ENCODE measurements at regions not wholly inside any gene's neighbourhood (a gene's known extent, or its start where the extent isn't known, plus 50 kb on each side); places are given as distances from the start of the nearest gene placed in this dataset.

GRCh38 chr6:18674346-18674745, 287.2 kb downstream of the RNF144B start:
- no peak for DNase-seq
- H3K27me3 Mint-ChIP-seq = no peaks in the 10 kb centered on the region
- no peaks in the 10 kb centered on the region for H3K36me3 Mint-ChIP-seq
- no peak overlapping the region for H3K27ac Mint-ChIP-seq
- H3K4me3 Mint-ChIP-seq = no peak overlapping the region
- no peaks in the 10 kb centered on the region for H3K4me1 Mint-ChIP-seq
- H3K9me3 Mint-ChIP-seq = no peaks in the 10 kb centered on the region

- no peaks in the 10 kb centered on the region for H3K9me3 Mint-ChIP-seq
- no peaks in the 10 kb centered on the region for H3K36me3 Mint-ChIP-seq
- no peaks in the 10 kb centered on the region for H3K4me1 Mint-ChIP-seq
- H3K27me3 Mint-ChIP-seq = no peaks in the 10 kb centered on the region
- no peak overlapping the region for H3K4me3 Mint-ChIP-seq
- DNase-seq = no peak
- H3K27ac Mint-ChIP-seq = no peak overlapping the region
Observed at GRCh38 chr6:18675881-18676280, 288.7 kb downstream of the RNF144B start.

- no peaks in the 10 kb centered on the region for H3K36me3 Mint-ChIP-seq
- H3K27ac Mint-ChIP-seq = no peak overlapping the region
- no peak overlapping the region for H3K4me3 Mint-ChIP-seq
- H3K4me1 Mint-ChIP-seq = no peaks in the 10 kb centered on the region
- DNase-seq = no peak
- H3K9me3 Mint-ChIP-seq = no peaks in the 10 kb centered on the region
- H3K27me3 Mint-ChIP-seq = no peaks in the 10 kb centered on the region
Observed at GRCh38 chr6:18676548-18676947, 289.4 kb downstream of the RNF144B start.

- Mint-ChIP-seq H3K27me3 (no peaks in the 10 kb centered on the region), H3K9me3 (no peaks in the 10 kb centered on the region), H3K27ac (no peak overlapping the region), H3K4me1 (no peaks in the 10 kb centered on the region), H3K36me3 (no peaks in the 10 kb centered on the region), H3K4me3 (no peak overlapping the region)
- no peak for DNase-seq
Observed at GRCh38 chr6:18680842-18681241, 293.7 kb downstream of the RNF144B start.

- Mint-ChIP-seq H3K27ac (no peak overlapping the region), H3K4me1 (no peaks in the 10 kb centered on the region), H3K4me3 (no peak overlapping the region), H3K36me3 (no peaks in the 10 kb centered on the region), H3K27me3 (no peaks in the 10 kb centered on the region), H3K9me3 (no peaks in the 10 kb centered on the region)
- no peak for DNase-seq
Observed at GRCh38 chr6:18681832-18682503, 294.8 kb downstream of the RNF144B start.

- no peak for DNase-seq
- no peaks in the 10 kb centered on the region for H3K9me3 Mint-ChIP-seq
- H3K36me3 Mint-ChIP-seq = no peaks in the 10 kb centered on the region
- no peak overlapping the region for H3K4me3 Mint-ChIP-seq
- H3K27ac Mint-ChIP-seq = no peak overlapping the region
- H3K27me3 Mint-ChIP-seq = peaks cover 3% of the 10 kb centered on the region
- H3K4me1 Mint-ChIP-seq = no peaks in the 10 kb centered on the region
Observed at GRCh38 chr6:18684343-18684742, 297.2 kb downstream of the RNF144B start.

GRCh38 chr6:18692929-18693685, 306.0 kb downstream of the RNF144B start:
- DNase-seq = no peak
- H3K27me3 Mint-ChIP-seq = peaks cover 3% of the 10 kb centered on the region
- H3K4me3 Mint-ChIP-seq = no peak overlapping the region
- H3K27ac Mint-ChIP-seq = no peak overlapping the region
- H3K9me3 Mint-ChIP-seq = no peaks in the 10 kb centered on the region
- no peaks in the 10 kb centered on the region for H3K4me1 Mint-ChIP-seq
- H3K36me3 Mint-ChIP-seq = no peaks in the 10 kb centered on the region

GRCh38 chr6:18693881-18694280, 306.7 kb downstream of the RNF144B start:
- no peak overlapping the region for H3K4me3 Mint-ChIP-seq
- no peaks in the 10 kb centered on the region for H3K27me3 Mint-ChIP-seq
- H3K4me1 Mint-ChIP-seq = no peaks in the 10 kb centered on the region
- DNase-seq = no peak
- no peak overlapping the region for H3K27ac Mint-ChIP-seq
- H3K36me3 Mint-ChIP-seq = no peaks in the 10 kb centered on the region
- H3K9me3 Mint-ChIP-seq = no peaks in the 10 kb centered on the region

GRCh38 chr6:18703546-18703945, 316.4 kb downstream of the RNF144B start:
- Mint-ChIP-seq H3K4me3 (no peak overlapping the region), H3K9me3 (no peaks in the 10 kb centered on the region), H3K4me1 (no peaks in the 10 kb centered on the region), H3K27ac (no peak overlapping the region), H3K36me3 (no peaks in the 10 kb centered on the region), H3K27me3 (no peaks in the 10 kb centered on the region)
- no peak for DNase-seq

GRCh38 chr6:18707714-18708439, 320.7 kb downstream of the RNF144B start:
- no peaks in the 10 kb centered on the region for H3K9me3 Mint-ChIP-seq
- no peak overlapping the region for H3K4me3 Mint-ChIP-seq
- no peak for DNase-seq
- no peaks in the 10 kb centered on the region for H3K4me1 Mint-ChIP-seq
- H3K36me3 Mint-ChIP-seq = no peaks in the 10 kb centered on the region
- H3K27ac Mint-ChIP-seq = no peak overlapping the region
- no peaks in the 10 kb centered on the region for H3K27me3 Mint-ChIP-seq

- Mint-ChIP-seq H3K27me3 (no peaks in the 10 kb centered on the region), H3K36me3 (no peaks in the 10 kb centered on the region), H3K27ac (no peak overlapping the region), H3K4me1 (no peaks in the 10 kb centered on the region), H3K9me3 (no peaks in the 10 kb centered on the region), H3K4me3 (no peak overlapping the region)
- no peak for DNase-seq
Observed at GRCh38 chr6:18712595-18712994, 325.4 kb downstream of the RNF144B start.

GRCh38 chr6:18720075-18720474, 332.9 kb downstream of the RNF144B start:
- Mint-ChIP-seq H3K4me3 (no peak overlapping the region), H3K27ac (no peak overlapping the region), H3K36me3 (no peaks in the 10 kb centered on the region)

GRCh38 chr6:18724056-18724455, 336.9 kb downstream of the RNF144B start:
- no peaks in the 10 kb centered on the region for H3K36me3 Mint-ChIP-seq
- no peaks in the 10 kb centered on the region for H3K27me3 Mint-ChIP-seq
- peaks cover 4% of the 10 kb centered on the region for H3K9me3 Mint-ChIP-seq
- H3K4me1 Mint-ChIP-seq = no peaks in the 10 kb centered on the region
- DNase-seq = no peak
- H3K27ac Mint-ChIP-seq = no peak overlapping the region
- no peak overlapping the region for H3K4me3 Mint-ChIP-seq

More at GRCh38 chr6:18720075-18720474, 332.9 kb downstream of the RNF144B start:
- Mint-ChIP-seq H3K9me3 (no peaks in the 10 kb centered on the region), H3K4me1 (no peaks in the 10 kb centered on the region), H3K27me3 (no peaks in the 10 kb centered on the region)
- DNase-seq = no peak

GRCh38 chr6:18725449-18725848, 338.3 kb downstream of the RNF144B start:
- no peak for DNase-seq
- H3K27ac Mint-ChIP-seq = no peak overlapping the region
- no peaks in the 10 kb centered on the region for H3K27me3 Mint-ChIP-seq
- H3K36me3 Mint-ChIP-seq = no peaks in the 10 kb centered on the region
- no peaks in the 10 kb centered on the region for H3K4me1 Mint-ChIP-seq
- H3K9me3 Mint-ChIP-seq = peaks cover 8% of the 10 kb centered on the region
- H3K4me3 Mint-ChIP-seq = no peak overlapping the region

GRCh38 chr6:18733921-18734550, 346.9 kb downstream of the RNF144B start:
- no peaks in the 10 kb centered on the region for H3K4me1 Mint-ChIP-seq
- H3K9me3 Mint-ChIP-seq = peaks cover 9% of the 10 kb centered on the region
- H3K27me3 Mint-ChIP-seq = no peaks in the 10 kb centered on the region
- no peak for DNase-seq
- no peak overlapping the region for H3K4me3 Mint-ChIP-seq
- H3K27ac Mint-ChIP-seq = no peak overlapping the region
- H3K36me3 Mint-ChIP-seq = no peaks in the 10 kb centered on the region
